ENCODE measurements at regions not wholly inside any gene's neighbourhood (a gene's known extent, or its start where the extent isn't known, plus 50 kb on each side); places are given as distances from the start of the nearest gene placed in this dataset.

DNA sequence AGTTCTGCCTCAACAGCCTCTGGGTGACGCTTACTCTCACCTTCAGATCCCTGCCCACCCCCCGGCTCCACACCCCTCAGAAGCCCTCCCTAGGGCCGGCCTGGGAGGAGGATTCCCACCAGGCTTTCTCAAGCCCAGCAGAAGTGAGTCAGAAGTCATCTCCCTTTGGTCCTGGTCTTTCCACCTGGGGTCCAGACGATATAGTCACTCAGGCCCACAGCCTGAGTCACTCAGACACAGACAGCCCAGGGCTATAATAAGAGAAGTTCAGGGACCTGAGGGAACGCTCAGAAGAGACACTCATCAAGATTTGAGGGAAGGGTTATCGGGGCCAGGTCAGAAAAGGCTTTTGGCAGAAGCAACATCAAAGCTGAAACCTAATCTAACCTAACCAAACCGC lies 127.1 kb downstream of the SPATA19 start:
- CTCF ChIA-PET, result no interaction called here
- Histone ChIP-seq H3K4me3 (ENCODE audit: low read depth, low read length) (no peak overlapping the region), H3K27me3 (ENCODE audit: control insufficient read depth, insufficient read depth, low read length) (no peaks in the 10 kb centered on the region), H3K36me3 (ENCODE audit: control insufficient read depth, insufficient read depth, low read length) (no peaks in the 10 kb centered on the region)
- POLR2A ChIA-PET, result no interaction called here
- TF ChIP-seq, protein P1, sequence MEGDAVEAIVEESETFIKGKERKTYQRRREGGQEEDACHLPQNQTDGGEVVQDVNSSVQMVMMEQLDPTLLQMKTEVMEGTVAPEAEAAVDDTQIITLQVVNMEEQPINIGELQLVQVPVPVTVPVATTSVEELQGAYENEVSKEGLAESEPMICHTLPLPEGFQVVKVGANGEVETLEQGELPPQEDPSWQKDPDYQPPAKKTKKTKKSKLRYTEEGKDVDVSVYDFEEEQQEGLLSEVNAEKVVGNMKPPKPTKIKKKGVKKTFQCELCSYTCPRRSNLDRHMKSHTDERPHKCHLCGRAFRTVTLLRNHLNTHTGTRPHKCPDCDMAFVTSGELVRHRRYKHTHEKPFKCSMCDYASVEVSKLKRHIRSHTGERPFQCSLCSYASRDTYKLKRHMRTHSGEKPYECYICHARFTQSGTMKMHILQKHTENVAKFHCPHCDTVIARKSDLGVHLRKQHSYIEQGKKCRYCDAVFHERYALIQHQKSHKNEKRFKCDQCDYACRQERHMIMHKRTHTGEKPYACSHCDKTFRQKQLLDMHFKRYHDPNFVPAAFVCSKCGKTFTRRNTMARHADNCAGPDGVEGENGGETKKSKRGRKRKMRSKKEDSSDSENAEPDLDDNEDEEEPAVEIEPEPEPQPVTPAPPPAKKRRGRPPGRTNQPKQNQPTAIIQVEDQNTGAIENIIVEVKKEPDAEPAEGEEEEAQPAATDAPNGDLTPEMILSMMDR (IDR thresholded peaks at IDR 0.05; ENCODE audit: insufficient read depth, low read depth, low read length), result no peak
- DNase-seq (ENCODE audit: low read depth), result no peak

DNA sequence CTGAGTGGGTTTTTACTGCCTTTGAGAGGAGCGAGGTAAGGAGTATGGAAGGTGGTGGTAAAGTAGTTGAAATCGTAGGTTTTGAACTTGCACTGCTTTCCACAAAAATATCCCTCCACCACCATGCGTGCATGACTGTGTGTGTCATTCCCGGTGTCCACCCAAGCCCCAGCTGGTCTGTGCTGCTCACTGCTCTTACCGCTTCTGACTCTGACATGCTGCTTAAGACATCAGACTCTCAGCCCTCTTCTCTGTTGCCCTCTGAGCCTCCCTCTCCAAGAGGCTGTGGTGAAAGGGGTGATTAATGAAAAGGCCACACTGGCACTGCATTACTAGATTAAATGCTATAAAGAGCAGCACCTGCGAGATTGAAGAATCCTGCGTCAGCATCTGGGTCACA lies 128.7 kb downstream of the SPATA19 start:
- no peak overlapping the region for H3K4me3 ChIP-seq (ENCODE audit: low read depth, low read length)
- H3K27me3 ChIP-seq (ENCODE audit: control insufficient read depth, insufficient read depth, low read length), result no peaks in the 10 kb centered on the region
- ChIA-PET CTCF (no interaction called here), POLR2A (no interaction called here)
- no peak for DNase-seq (ENCODE audit: low read depth)
- no peaks in the 10 kb centered on the region for H3K36me3 ChIP-seq (ENCODE audit: control insufficient read depth, insufficient read depth, low read length)
- TF ChIP-seq, protein P1 (IDR thresholded peaks at IDR 0.05; ENCODE audit: insufficient read depth, low read depth, low read length), result no peak

DNA sequence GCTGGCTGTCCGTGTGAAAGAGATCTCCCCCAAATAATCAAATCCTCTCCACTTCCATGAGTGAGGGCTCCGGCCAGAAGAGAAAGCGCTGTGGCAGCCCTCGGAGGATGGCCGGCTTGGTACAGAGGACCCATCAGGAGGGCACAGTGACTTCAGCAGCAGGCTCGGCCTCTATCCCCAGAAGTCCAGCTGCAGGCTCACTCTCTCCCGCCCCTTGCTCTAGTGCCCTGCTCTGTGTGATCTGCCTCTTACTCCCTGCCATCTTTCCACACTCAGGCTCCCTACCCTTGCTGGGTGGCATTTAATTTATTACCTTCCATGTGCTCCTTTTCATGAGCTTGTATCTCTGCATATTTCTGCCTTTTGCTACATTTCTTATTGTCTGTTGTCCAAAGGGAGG lies 129.7 kb downstream of the SPATA19 start:
- POLR2A ChIA-PET, result no interaction called here
- CTCF ChIA-PET, result no interaction called here
- no peaks in the 10 kb centered on the region for H3K27me3 ChIP-seq (ENCODE audit: control insufficient read depth, insufficient read depth, low read length)
- TF ChIP-seq, protein P1 (IDR thresholded peaks at IDR 0.05; ENCODE audit: insufficient read depth, low read depth, low read length), result no peak
- no peak for DNase-seq (ENCODE audit: low read depth)
- H3K4me3 ChIP-seq (ENCODE audit: low read depth, low read length), result no peak overlapping the region
- no peaks in the 10 kb centered on the region for H3K36me3 ChIP-seq (ENCODE audit: control insufficient read depth, insufficient read depth, low read length)

DNA sequence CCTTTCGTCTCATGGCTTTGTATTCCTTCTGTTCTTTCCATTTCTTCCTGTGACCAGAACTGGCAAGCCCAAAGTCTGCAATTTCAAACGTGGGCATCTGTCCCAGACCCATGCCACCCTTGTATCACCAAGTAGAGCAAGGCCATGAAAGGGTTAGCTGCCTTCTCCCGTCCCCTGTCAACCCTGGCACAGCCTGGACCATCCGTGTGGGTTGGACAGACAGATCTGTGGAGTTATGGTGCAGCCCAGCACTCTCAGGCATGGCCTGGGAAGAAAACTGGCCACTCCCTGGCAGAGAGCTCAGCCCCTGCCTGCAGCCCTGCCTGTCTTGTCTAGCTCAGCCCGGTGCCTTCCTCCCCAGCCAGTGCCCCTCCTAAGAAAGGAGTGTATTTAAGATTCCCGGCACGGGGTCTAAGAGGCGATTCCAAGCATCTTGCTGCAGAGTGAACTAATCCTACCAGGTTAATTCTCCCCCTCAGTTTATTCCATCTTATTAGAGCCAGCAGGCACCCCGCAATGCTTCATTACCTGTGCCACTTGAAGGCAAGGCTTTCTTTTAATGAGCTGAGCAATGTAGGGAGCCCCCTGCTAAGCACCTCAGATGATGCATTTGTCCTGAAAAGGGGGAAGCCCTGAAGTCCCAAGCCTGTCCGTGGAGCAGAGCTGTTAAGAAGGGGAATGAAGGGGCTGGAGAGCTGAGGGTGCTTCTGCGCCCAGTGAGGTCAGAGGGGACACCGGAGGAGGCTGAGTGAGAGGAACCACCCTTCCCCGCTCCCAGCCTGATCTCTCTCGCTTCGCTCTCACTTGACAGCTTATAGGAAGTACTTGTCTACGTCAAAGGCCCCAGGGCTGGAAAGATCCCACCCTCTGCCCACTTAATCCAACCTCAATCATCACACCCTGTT lies 130.6 kb downstream of the SPATA19 start:
- Histone ChIP-seq H3K4me3 (ENCODE audit: low read depth, low read length) (no peak overlapping the region), H3K27me3 (ENCODE audit: control insufficient read depth, insufficient read depth, low read length) (no peaks in the 10 kb centered on the region), H3K36me3 (ENCODE audit: control insufficient read depth, insufficient read depth, low read length) (no peaks in the 10 kb centered on the region)
- no peak for DNase-seq (ENCODE audit: low read depth)
- TF ChIP-seq, protein P1 (IDR thresholded peaks at IDR 0.05; ENCODE audit: insufficient read depth, low read depth, low read length), result no peak
- ChIA-PET POLR2A (no interaction called here), CTCF (no interaction called here)

DNA sequence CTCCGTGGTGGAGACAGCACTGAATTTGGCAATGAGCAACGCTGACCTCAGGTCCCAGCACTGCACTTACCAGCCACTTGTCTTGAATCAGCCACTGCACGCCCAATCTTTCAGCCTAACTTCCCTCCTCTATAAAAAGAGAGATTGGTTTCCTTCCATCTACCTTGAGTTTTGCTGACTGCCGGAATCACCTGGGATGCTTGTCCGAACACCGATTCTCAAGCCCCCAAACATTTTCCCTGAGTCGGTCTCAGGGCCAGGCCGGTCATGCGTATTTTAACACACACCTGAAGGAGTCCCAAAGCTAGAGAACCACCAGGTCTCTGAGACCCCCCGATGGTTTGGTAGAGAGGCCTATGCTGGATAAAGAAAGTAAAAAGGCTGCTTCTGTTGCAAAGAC lies 131.5 kb downstream of the SPATA19 start:
- DNase-seq (ENCODE audit: low read depth), result no peak
- Histone ChIP-seq H3K36me3 (ENCODE audit: control insufficient read depth, insufficient read depth, low read length) (no peaks in the 10 kb centered on the region), H3K27me3 (ENCODE audit: control insufficient read depth, insufficient read depth, low read length) (no peaks in the 10 kb centered on the region), H3K4me3 (ENCODE audit: low read depth, low read length) (no peak overlapping the region)
- POLR2A ChIA-PET, result no interaction called here
- TF ChIP-seq, protein P1 (IDR thresholded peaks at IDR 0.05; ENCODE audit: insufficient read depth, low read depth, low read length), result no peak
- CTCF ChIA-PET, result no interaction called here

Data from BJ (cell line).